ENCODE measurements at regions not wholly inside any gene's neighbourhood (a gene's known extent, or its start where the extent isn't known, plus 50 kb on each side); places are given as distances from the start of the nearest gene placed in this dataset.

GRCh38 chr6:40331545-40331944 is 255.6 kb downstream of the LRFN2 start:
- H3K4me1 ChIP-seq (ENCODE audit: control insufficient read depth, extremely low read depth, insufficient read depth, low read length): no peaks in the 10 kb centered on the region
- H2AFZ ChIP-seq (ENCODE audit: control insufficient read depth, low read length): no peak overlapping the region
- H3K4me3 ChIP-seq (ENCODE audit: control insufficient read depth in 2 of 3, extremely low read depth in 1 of 3, insufficient read depth in 2 of 3, low read depth in 1 of 3, low read length in 3 of 3): no peak overlapping the region
- H3K36me3 ChIP-seq (ENCODE audit: control insufficient read depth in 2 of 2, extremely low read depth in 1 of 2, insufficient read depth in 2 of 2, low read length in 2 of 2): no peaks in the 10 kb centered on the region
- H3K27ac ChIP-seq (ENCODE audit: control insufficient read depth, insufficient read depth, low read length): no peak overlapping the region
- no peak for FAIRE-seq
- H3K27me3 ChIP-seq (ENCODE audit: control insufficient read depth, extremely low read depth, insufficient read depth, low read length): peaks cover 20% of the 10 kb centered on the region
- no peak overlapping the region for H3K9ac ChIP-seq (ENCODE audit: control insufficient read depth, extremely low read depth, insufficient read depth, low read length)
- no peaks in the 10 kb centered on the region for H3K9me3 ChIP-seq (ENCODE audit: control insufficient read depth, low read depth, low read length)
- no peaks in the 10 kb centered on the region for H4K20me1 ChIP-seq (ENCODE audit: control insufficient read depth, extremely low read depth, insufficient read depth, low read length)
- dilution Hi-C loops (cut with MboI; ENCODE audit: extremely low pct_ligation_motif_present, low sequenced_read_pairs): no loop called here
- DNase-seq (ENCODE audit: low read depth, low spot score): no peak
- H3K79me2 ChIP-seq (ENCODE audit: control insufficient read depth, insufficient read depth, low read length): no peaks in the 10 kb centered on the region
- TF ChIP-seq CTCF (optimal IDR thresholded peaks at IDR 0.05 in 1 of 3, IDR thresholded peaks at IDR 0.05 in 1 of 3, conservative IDR thresholded peaks at IDR 0.05 in 1 of 3; ENCODE audit: extremely low read depth in 1 of 3, insufficient read depth in 2 of 3, low read length in 3 of 3): no peak
- no peak for TF ChIP-seq EZH2 (IDR thresholded peaks at IDR 0.05; ENCODE audit: low read length)
- H3K9me1 ChIP-seq (ENCODE audit: control insufficient read depth, extremely low read depth, insufficient read depth, low read length): no peaks in the 10 kb centered on the region
- H3K4me2 ChIP-seq (ENCODE audit: control insufficient read depth, extremely low read depth, insufficient read depth, low read depth, low read length): no peak overlapping the region

- FAIRE-seq (no peak), DNase-seq (ENCODE audit: low read depth, low spot score) (no peak)
- Histone ChIP-seq H3K4me3 (ENCODE audit: control insufficient read depth in 2 of 3, extremely low read depth in 1 of 3, insufficient read depth in 2 of 3, low read depth in 1 of 3, low read length in 3 of 3) (no peak overlapping the region), H3K27ac (ENCODE audit: control insufficient read depth, insufficient read depth, low read length) (no peak overlapping the region), H3K9me1 (ENCODE audit: control insufficient read depth, extremely low read depth, insufficient read depth, low read length) (no peaks in the 10 kb centered on the region), H3K27me3 (ENCODE audit: control insufficient read depth, extremely low read depth, insufficient read depth, low read length) (peaks cover 27% of the 10 kb centered on the region), H3K4me2 (ENCODE audit: control insufficient read depth, extremely low read depth, insufficient read depth, low read depth, low read length) (no peak overlapping the region), H2AFZ (ENCODE audit: control insufficient read depth, low read length) (no peak overlapping the region), H3K9ac (ENCODE audit: control insufficient read depth, extremely low read depth, insufficient read depth, low read length) (no peak overlapping the region), H3K4me1 (ENCODE audit: control insufficient read depth, extremely low read depth, insufficient read depth, low read length) (no peaks in the 10 kb centered on the region), H3K36me3 (ENCODE audit: control insufficient read depth in 2 of 2, extremely low read depth in 1 of 2, insufficient read depth in 2 of 2, low read length in 2 of 2) (no peaks in the 10 kb centered on the region), H3K79me2 (ENCODE audit: control insufficient read depth, insufficient read depth, low read length) (no peaks in the 10 kb centered on the region), H3K9me3 (ENCODE audit: control insufficient read depth, low read depth, low read length) (no peaks in the 10 kb centered on the region), H4K20me1 (ENCODE audit: control insufficient read depth, extremely low read depth, insufficient read depth, low read length) (no peaks in the 10 kb centered on the region)
- no peak for TF ChIP-seq CTCF (optimal IDR thresholded peaks at IDR 0.05 in 1 of 3, IDR thresholded peaks at IDR 0.05 in 1 of 3, conservative IDR thresholded peaks at IDR 0.05 in 1 of 3; ENCODE audit: extremely low read depth in 1 of 3, insufficient read depth in 2 of 3, low read length in 3 of 3)
- no peak for TF ChIP-seq EZH2 (IDR thresholded peaks at IDR 0.05; ENCODE audit: low read length)
- dilution Hi-C loops (cut with MboI; ENCODE audit: extremely low pct_ligation_motif_present, low sequenced_read_pairs): no loop called here
These were observed 256.9 kb downstream of the LRFN2 start for GRCh38 chr6:40330301-40330721.

Data from keratinocyte (primary cell).